A549 (cell line): ENCODE measurements at regions not wholly inside any gene's neighbourhood (a gene's known extent, or its start where the extent isn't known, plus 50 kb on each side); places are given as distances from the start of the nearest gene placed in this dataset.

Experiments
- ATAC-seq, 2 experiments: fragments of 200-7000 bp in 1 of 2; fragments of >200 bp in 1 of 2; cut with Nextera tagmentation in 1 of 2; cut with Tn5 transposase in 1 of 2; 3 replicates each; pipeline versions ENCODE4 v1.8.0 to v1.9.1; 2018 to 2020; ENCODE audit warnings: mild to moderate bottlenecking in 1 of 2, moderate library complexity in 1 of 2
- CTCF ChIA-PET: fragments of 300-600 bp; sonication (Branson Sonifier 250); formaldehyde crosslinking; extraction: SDS; loops from one replicate; lab custom pipeline; 2021; ENCODE audit warnings: antibody characterized with exemption, inconsistent platforms; lab: Yijun Ruan, JAX
- POLR2A ChIA-PET: fragments of 350-600 bp; formaldehyde crosslinking; extraction: SDS; loops from one replicate; lab custom pipeline; 2021; ENCODE audit warnings: antibody characterized with exemption, inconsistent platforms; lab: Yijun Ruan, JAX
- DNase-seq, 2 experiments: peaks; one replicate each; pipeline versions ENCODE4 v3.0.0 to v3.0.0-alpha.2; 2011 to 2016; ENCODE audit warnings: low read depth in 1 of 2, low spot score in 1 of 2
- FAIRE-seq: peaks from 2 replicates; lab custom pipeline; 2011; peaks lifted over from hg19 to GRCh38; lab: Jason Lieb, UNC
- H3K27ac ChIP-seq, 2 experiments: fragments of >200 bp; sonication (Bioruptor Twin); formaldehyde crosslinking; 3 replicates each; pipeline ENCODE4 v1.5.1; 2016 to 2017
- H3K4me1 ChIP-seq: fragments of >200 bp; sonication (Bioruptor Twin); formaldehyde crosslinking; 3 replicates; pipeline ENCODE4 v1.6.1; 2016
- H3K4me2 ChIP-seq: fragments of >200 bp; sonication (Bioruptor Twin); formaldehyde crosslinking; 3 replicates; pipeline ENCODE4 v1.6.1; 2016
- H3K4me3 ChIP-seq: fragments of >200 bp; sonication (Bioruptor Twin); formaldehyde crosslinking; 3 replicates; pipeline ENCODE4 v1.5.1; 2016
- H3K9me3 ChIP-seq: fragments of >200 bp; sonication (Bioruptor Twin); formaldehyde crosslinking; 3 replicates; pipeline ENCODE4 v1.6.1; 2016
- BHLHE40 ChIP-seq: IDR thresholded peaks from 2 replicates; pipeline ENCODE4 v1.6.1; 2012; ENCODE audit warnings: low read depth, low read length, inconsistent platforms
- CBX2 ChIP-seq: fragments of 200-600 bp; sonication (generic); IDR thresholded peaks from 2 replicates; pipeline ENCODE4 v1.6.1; 2016; ENCODE audit warnings: low read depth, mild to moderate bottlenecking, borderline replicate concordance
- CBX8 ChIP-seq: fragments of 200-600 bp; sonication (generic); IDR thresholded peaks from 2 replicates; pipeline ENCODE4 v1.6.1; 2016
- CHD4 ChIP-seq: fragments of 200-600 bp; sonication (generic); IDR thresholded peaks from 2 replicates; pipeline ENCODE4 v1.6.1; 2016; ENCODE audit warnings: antibody characterized with exemption, mild to moderate bottlenecking, borderline replicate concordance
- E2F6 ChIP-seq: IDR thresholded peaks from 2 replicates; pipeline ENCODE4 v1.6.1; 2012; ENCODE audit warnings: low read depth, borderline replicate concordance
- EHF ChIP-seq: fragments of 250-450 bp; sonication (Bioruptor Pico); IDR thresholded peaks from 2 replicates; pipeline ENCODE4 v1.5.0; 2020; ENCODE audit warnings: mild to moderate bottlenecking
- ELK1 ChIP-seq: fragments of 150-350 bp; IDR thresholded peaks from 2 replicates; pipeline ENCODE4 v1.6.1; 2014; ENCODE audit warnings: low read depth, mild to moderate bottlenecking, low read length
- EP300 ChIP-seq, 2 experiments: fragments of >200 bp; sonication (Bioruptor Twin); formaldehyde crosslinking; IDR thresholded peaks; 2 replicates in 1 of 2; 3 replicates in 1 of 2; pipeline ENCODE4 v1.6.1; 2016 to 2017
- FOSL2 ChIP-seq, 2 experiments: fragments of 450-650 bp in 1 of 2; fragments of >200 bp in 1 of 2; sonication (Bioruptor Twin) in 1 of 2; formaldehyde crosslinking; IDR thresholded peaks; 2 replicates each; pipeline versions ENCODE4 v1.5.0 to v1.6.1; 2016 to 2020; ENCODE audit warnings: mild to moderate bottlenecking in 1 of 2, moderate library complexity in 1 of 2
- GATA3 ChIP-seq: IDR thresholded peaks from 2 replicates; pipeline ENCODE4 v1.6.1; 2012; ENCODE audit warnings: borderline replicate concordance
- HDAC2 ChIP-seq: fragments of 200-600 bp; sonication (generic); IDR thresholded peaks from 2 replicates; pipeline ENCODE4 v1.6.1; 2016
- HEYL ChIP-seq: fragments of 250-450 bp; sonication (Bioruptor Pico); IDR thresholded peaks from 2 replicates; pipeline ENCODE4 v1.8.0; 2021; ENCODE audit warnings: mild to moderate bottlenecking, moderate library complexity
- HOXA7 ChIP-seq: fragments of 250-450 bp; sonication (Bioruptor Pico); IDR thresholded peaks from 2 replicates; pipeline ENCODE4 v1.5.0; 2020; ENCODE audit warnings: mild to moderate bottlenecking, moderate library complexity
- HOXB13 ChIP-seq: fragments of 250-450 bp; sonication (Bioruptor Pico); IDR thresholded peaks from 2 replicates; pipeline ENCODE4 v1.5.0; 2020; ENCODE audit warnings: low read depth, mild to moderate bottlenecking, moderate library complexity
- HOXB5 ChIP-seq: fragments of 250-450 bp; sonication (Bioruptor Pico); IDR thresholded peaks from 2 replicates; pipeline ENCODE4 v1.5.0; 2020; ENCODE audit warnings: mild to moderate bottlenecking, moderate library complexity
- MAFK ChIP-seq: fragments of 450-650 bp; IDR thresholded peaks from 2 replicates; pipeline ENCODE4 v1.6.1; 2014; ENCODE audit not compliant: partially characterized antibody
- NPAS2 ChIP-seq: fragments of 250-450 bp; sonication (Bioruptor Pico); IDR thresholded peaks from 2 replicates; pipeline ENCODE4 v1.8.0; 2022; ENCODE audit warnings: mild to moderate bottlenecking, moderate library complexity, borderline replicate concordance
- NR3C1 ChIP-seq: fragments of >200 bp; sonication (Bioruptor Twin); formaldehyde crosslinking; IDR thresholded peaks from 3 replicates; pipeline ENCODE4 v1.6.1; 2017
- POLR2A ChIP-seq: IDR thresholded peaks from 2 replicates; pipeline ENCODE4 v1.6.1; 2012; ENCODE audit warnings: mild to moderate bottlenecking, low read length
- RARB ChIP-seq: fragments of 250-450 bp; sonication (Bioruptor Pico); IDR thresholded peaks from 2 replicates; pipeline ENCODE4 v1.8.0; 2021; ENCODE audit warnings: mild to moderate bottlenecking, moderate library complexity
- RCOR1 ChIP-seq: fragments of 150-350 bp; IDR thresholded peaks from 2 replicates; pipeline ENCODE4 v1.6.1; 2014; ENCODE audit warnings: antibody characterized with exemption, low read length, low read depth
- SMC3 ChIP-seq: fragments of >200 bp; sonication (Bioruptor Twin); formaldehyde crosslinking; IDR thresholded peaks from 3 replicates; pipeline ENCODE4 v1.6.1; 2018; ENCODE audit warnings: inconsistent platforms
- SREBF2 ChIP-seq: fragments of 450-650 bp; IDR thresholded peaks from 2 replicates; pipeline ENCODE4 v1.6.1; 2014; ENCODE audit warnings: mild to moderate bottlenecking, moderate library complexity
- USF2 ChIP-seq: fragments of 450-650 bp; IDR thresholded peaks from 2 replicates; pipeline ENCODE4 v1.6.1; 2014; ENCODE audit warnings: antibody characterized with exemption
- whole genome bisulfite sequencing: methylation state at CpG from one replicate; pipeline ENCODE4 v1.1.6; 2017; ENCODE audit errors: missing lambda C conversion rate; 5-methylcytosine and 5-hydroxymethylcytosine counted together

GRCh38 chrX:92247076-92247475 is 467.9 kb downstream of the PCDH11X start:
- FAIRE-seq, result no peak
- POLR2A ChIA-PET, result no interaction called here
- no peaks in the 10 kb centered on the region for H3K4me1 ChIP-seq
- WGBS, result 31% methylated on average over 2 of the region's 2 CpGs
- no peak for DNase-seq
- CTCF ChIA-PET, result no interaction called here
- no peak overlapping the region for H3K27ac ChIP-seq
- H3K4me2 ChIP-seq, result no peak overlapping the region
- TF ChIP-seq CBX8 (no peak), FOSL2 (IDR thresholded peaks at IDR 0.05) (no peak), FOSL2 (CRISPR knock-in tag; IDR thresholded peaks at IDR 0.05) (no peak), E2F6 (no peak), HOXB13 (CRISPR knock-in tag) (no peak), SMC3 (no peak), CHD4 (no peak), NR3C1 (no peak), ELK1 (no peak), EHF (CRISPR knock-in tag) (no peak), BHLHE40 (no peak), RCOR1 (no peak), HOXB5 (CRISPR knock-in tag) (no peak), HOXA7 (CRISPR knock-in tag) (no peak), POLR2A (no peak), RARB (CRISPR knock-in tag) (no peak), USF2 (no peak), EP300 (IDR thresholded peaks at IDR 0.05) (no peak), MAFK (no peak)
- no peaks in the 10 kb centered on the region for H3K9me3 ChIP-seq
- no peak for ATAC-seq
- no peak overlapping the region for H3K4me3 ChIP-seq

- no peaks in the 10 kb centered on the region for H3K4me1 ChIP-seq
- TF ChIP-seq CBX2, result no peak
- TF ChIP-seq USF2, result no peak
- no peak for TF ChIP-seq GATA3
- no peak for TF ChIP-seq HOXB13 (CRISPR knock-in tag)
- TF ChIP-seq HDAC2, result no peak
- TF ChIP-seq NPAS2 (CRISPR knock-in tag), result no peak
- ChIA-PET CTCF (no interaction called here), POLR2A (no interaction called here)
- no peak for FAIRE-seq
- H3K27ac ChIP-seq, result no peak overlapping the region
- H3K4me3 ChIP-seq, result no peak overlapping the region
- no peak for DNase-seq
- no peaks in the 10 kb centered on the region for H3K9me3 ChIP-seq
- 3% methylated on average over 2 of the region's 2 CpGs for WGBS
- no peak overlapping the region for H3K4me2 ChIP-seq
- no peak for ATAC-seq
Measured at GRCh38 chrX:92249125-92249524, 469.9 kb downstream of the PCDH11X start.

- DNase-seq (peak in 1 of 2 experiments; percentile 4), FAIRE-seq (no peak), ATAC-seq (no peak)
- Histone ChIP-seq H3K4me1 (no peaks in the 10 kb centered on the region), H3K4me2 (no peak overlapping the region), H3K4me3 (no peak overlapping the region), H3K27ac (no peak overlapping the region), H3K9me3 (no peaks in the 10 kb centered on the region)
- ChIA-PET CTCF (no interaction called here), POLR2A (no interaction called here)
- WGBS, result 14% methylated on average over 7 of the region's 7 CpGs
- no peak for TF ChIP-seq HEYL (CRISPR knock-in tag)
- TF ChIP-seq SREBF2, result no peak
Measured at GRCh38 chrX:92260102-92260501, 480.9 kb downstream of the PCDH11X start.
